ENCODE measurements at regions not wholly inside any gene's neighbourhood (a gene's known extent, or its start where the extent isn't known, plus 50 kb on each side); places are given as distances from the start of the nearest gene placed in this dataset.
A peak's percentile ranks its signal among the peaks of the same experiment; 100 is the strongest.

DNA sequence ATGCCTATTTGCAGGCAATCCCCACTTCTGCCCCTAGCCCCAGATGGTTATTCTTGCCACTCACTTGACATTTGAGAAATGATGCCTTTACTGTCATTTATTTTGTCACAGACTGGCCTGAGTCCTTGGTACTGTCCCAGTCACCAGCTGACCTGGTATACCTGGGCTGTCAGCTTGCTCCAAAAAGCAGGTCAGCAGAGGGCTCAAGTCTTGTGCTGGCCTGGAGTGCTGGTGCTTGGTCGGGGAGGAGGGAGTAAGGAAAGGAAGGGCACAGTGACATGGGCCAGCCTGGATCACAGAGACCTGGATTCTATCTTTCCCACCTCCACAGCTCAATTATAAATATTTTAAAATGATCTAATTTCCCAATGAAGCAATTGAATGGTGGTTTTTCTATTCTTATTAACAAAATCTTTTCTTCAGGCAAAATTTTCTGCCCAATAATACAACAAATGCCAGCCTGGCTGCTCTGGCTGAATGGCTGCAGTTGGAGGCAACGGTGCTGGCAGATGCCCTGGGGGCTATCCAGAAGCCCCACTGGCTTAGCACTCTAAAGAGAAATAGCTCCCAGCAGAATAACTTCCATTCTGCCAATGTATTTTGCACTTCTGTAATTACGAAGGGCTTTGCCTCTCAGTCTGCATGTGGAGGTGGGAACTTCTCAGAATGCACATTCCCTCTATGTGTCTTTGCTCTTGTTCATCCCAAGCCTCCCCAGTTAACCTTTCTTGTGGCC, 160.6 kb downstream of the GADD45G start:
- Mint-ChIP-seq H3K9me3 (peaks cover 7% of the 10 kb centered on the region), H3K36me3 (ENCODE audit: low read depth) (no peaks in the 10 kb centered on the region), H3K27ac (no peak overlapping the region)

DNA sequence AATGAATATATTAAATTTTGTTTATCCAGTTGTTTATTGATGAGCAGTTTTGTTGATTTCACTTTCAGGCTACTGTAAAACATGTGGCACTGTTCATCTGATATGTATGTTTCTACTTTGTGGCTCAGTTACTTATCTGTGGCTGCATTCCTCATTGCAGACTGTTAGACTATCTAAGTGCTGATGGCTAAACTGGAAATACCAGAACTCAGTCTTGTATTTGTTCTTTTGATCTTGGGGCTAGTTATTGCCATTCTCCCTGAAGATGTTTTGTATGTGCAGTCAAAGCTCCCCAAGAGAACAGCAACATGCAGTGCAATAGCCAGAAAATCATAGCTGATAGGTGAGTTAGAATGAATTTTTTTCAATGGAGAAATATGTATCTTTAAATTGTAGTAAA, 162.2 kb downstream of the GADD45G start:
- no peak overlapping the region for H3K27ac Mint-ChIP-seq
- H3K27me3 Mint-ChIP-seq: no peaks in the 10 kb centered on the region
- no peaks in the 10 kb centered on the region for H3K36me3 Mint-ChIP-seq (ENCODE audit: low read depth)
- no peaks in the 10 kb centered on the region for H3K4me1 Mint-ChIP-seq (ENCODE audit: low read depth)
- peaks cover 7% of the 10 kb centered on the region for H3K9me3 Mint-ChIP-seq
- H3K4me3 Mint-ChIP-seq: no peak overlapping the region

More for the DNA sequence above, 160.6 kb downstream of the GADD45G start:
- no peak overlapping the region for H3K4me3 Mint-ChIP-seq
- H3K27me3 Mint-ChIP-seq: no peaks in the 10 kb centered on the region
- H3K4me1 Mint-ChIP-seq (ENCODE audit: low read depth): no peaks in the 10 kb centered on the region

DNA sequence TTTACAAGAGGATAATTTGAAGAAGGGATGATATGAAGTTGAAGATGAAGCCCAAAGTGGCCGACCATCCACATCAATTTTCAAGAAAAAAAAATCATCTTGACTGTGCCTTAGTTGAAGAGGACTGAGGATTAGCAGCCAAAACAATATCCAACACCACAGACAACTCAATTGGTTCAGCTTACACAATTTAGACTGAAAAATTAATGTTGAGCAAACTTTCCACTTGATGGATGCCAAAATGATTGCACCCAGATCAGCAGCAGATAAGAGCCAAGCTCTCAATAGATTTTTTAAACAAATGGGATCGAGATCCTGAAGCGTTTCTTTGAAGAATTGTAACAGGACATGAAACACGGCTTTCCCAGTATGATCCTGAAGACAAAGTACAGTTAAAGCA, 163.2 kb downstream of the GADD45G start:
- Mint-ChIP-seq H3K36me3 (ENCODE audit: low read depth) (no peaks in the 10 kb centered on the region), H3K27ac (no peak overlapping the region), H3K9me3 (peaks cover 7% of the 10 kb centered on the region), H3K4me1 (ENCODE audit: low read depth) (no peaks in the 10 kb centered on the region), H3K4me3 (no peak overlapping the region), H3K27me3 (no peaks in the 10 kb centered on the region)

- Mint-ChIP-seq H3K4me3 (no peak overlapping the region), H3K9me3 (peaks cover 7% of the 10 kb centered on the region), H3K27me3 (no peaks in the 10 kb centered on the region), H3K27ac (no peak overlapping the region), H3K4me1 (ENCODE audit: low read depth) (no peaks in the 10 kb centered on the region), H3K36me3 (ENCODE audit: low read depth) (no peaks in the 10 kb centered on the region)
These were observed 163.8 kb downstream of the GADD45G start for GRCh38 chr9:89768650-89769071.

GRCh38 chr9:89770531-89771174, 165.8 kb downstream of the GADD45G start:
- Mint-ChIP-seq H3K4me1 (ENCODE audit: low read depth) (no peaks in the 10 kb centered on the region), H3K27ac (no peak overlapping the region), H3K36me3 (ENCODE audit: low read depth) (no peaks in the 10 kb centered on the region), H3K27me3 (no peaks in the 10 kb centered on the region), H3K9me3 (peaks cover 7% of the 10 kb centered on the region), H3K4me3 (no peak overlapping the region)

DNA sequence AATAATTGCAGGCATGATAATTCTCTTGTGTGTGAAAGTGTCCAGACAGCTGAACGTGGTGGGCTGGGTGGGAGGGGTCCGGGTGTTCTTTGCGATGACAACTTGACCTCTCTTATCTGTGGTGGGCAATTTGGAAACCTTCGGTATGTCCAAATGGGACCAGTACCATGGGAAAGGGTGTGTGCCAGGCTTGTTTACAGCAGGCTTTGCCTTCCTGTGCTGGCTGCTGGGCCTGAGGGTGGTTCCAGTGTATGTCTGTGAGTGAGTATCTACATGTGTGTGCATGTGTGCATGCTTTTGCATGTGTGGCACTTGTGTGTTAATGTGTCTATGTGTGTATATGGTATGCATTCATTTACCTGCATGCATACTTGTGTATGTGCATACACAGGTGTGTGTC, 166.4 kb downstream of the GADD45G start:
- Mint-ChIP-seq H3K27me3 (no peaks in the 10 kb centered on the region), H3K27ac (peak overlapping the region; percentile 45), H3K4me1 (ENCODE audit: low read depth) (no peaks in the 10 kb centered on the region), H3K4me3 (no peak overlapping the region), H3K9me3 (peaks cover 7% of the 10 kb centered on the region), H3K36me3 (ENCODE audit: low read depth) (no peaks in the 10 kb centered on the region)

DNA sequence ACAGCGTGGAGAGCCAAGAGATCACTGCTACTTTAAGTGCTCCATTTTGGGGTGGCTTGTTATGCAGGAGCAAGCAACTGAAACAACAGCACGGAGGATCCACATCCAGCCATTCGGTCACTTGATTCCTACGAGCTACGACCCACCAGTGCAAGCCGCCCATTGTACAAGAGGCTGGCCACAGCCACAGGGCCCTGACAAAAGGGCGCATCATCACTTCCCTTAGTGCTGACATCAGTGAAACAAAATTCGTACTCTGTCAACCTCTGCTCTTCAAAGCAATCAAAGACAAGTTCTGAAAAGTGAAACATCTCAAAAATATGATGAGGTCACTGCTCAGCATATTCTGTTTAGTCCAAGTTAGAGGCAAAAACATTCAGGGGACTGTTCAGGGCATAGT, 168.4 kb downstream of the GADD45G start:
- H3K36me3 Mint-ChIP-seq (ENCODE audit: low read depth): no peaks in the 10 kb centered on the region
- no peaks in the 10 kb centered on the region for H3K4me1 Mint-ChIP-seq (ENCODE audit: low read depth)
- H3K9me3 Mint-ChIP-seq: no peaks in the 10 kb centered on the region
- H3K4me3 Mint-ChIP-seq: no peak overlapping the region
- H3K27me3 Mint-ChIP-seq: no peaks in the 10 kb centered on the region
- no peak overlapping the region for H3K27ac Mint-ChIP-seq

DNA sequence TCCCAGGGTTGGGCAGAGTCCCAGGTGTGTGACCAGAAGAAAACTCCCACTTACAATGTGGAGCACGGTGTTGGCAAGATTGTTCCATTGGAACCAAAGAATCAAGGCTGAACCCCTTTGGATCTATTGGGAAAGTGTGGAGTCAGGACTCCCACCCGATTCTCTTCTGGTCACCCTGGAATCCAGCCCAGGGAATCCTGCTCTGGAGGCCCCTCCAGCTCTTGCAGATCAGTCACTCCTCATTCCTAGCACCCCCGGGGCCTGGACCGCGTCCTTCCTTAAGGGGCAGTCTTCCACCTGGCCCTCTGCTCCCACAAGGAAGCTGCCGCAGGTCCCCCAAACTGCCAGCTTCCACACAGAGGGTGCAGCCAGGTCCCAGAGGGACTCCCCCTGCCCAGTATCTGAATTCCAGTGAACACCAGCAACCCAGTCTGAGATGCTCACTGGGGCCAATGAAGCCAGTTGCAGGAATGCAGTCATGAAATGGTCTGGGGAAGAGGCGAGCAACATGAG, 170.1 kb downstream of the GADD45G start:
- no peaks in the 10 kb centered on the region for H3K4me1 Mint-ChIP-seq (ENCODE audit: low read depth)
- H3K9me3 Mint-ChIP-seq: no peaks in the 10 kb centered on the region

GRCh38 chr9:89775641-89776040, 170.8 kb downstream of the GADD45G start:
- H3K27me3 Mint-ChIP-seq: no peaks in the 10 kb centered on the region
- no peaks in the 10 kb centered on the region for H3K4me1 Mint-ChIP-seq (ENCODE audit: low read depth)
- no peak overlapping the region for H3K27ac Mint-ChIP-seq
- no peaks in the 10 kb centered on the region for H3K9me3 Mint-ChIP-seq
- no peak overlapping the region for H3K4me3 Mint-ChIP-seq
- H3K36me3 Mint-ChIP-seq (ENCODE audit: low read depth): no peaks in the 10 kb centered on the region

More for the DNA sequence above, 170.1 kb downstream of the GADD45G start:
- no peak overlapping the region for H3K4me3 Mint-ChIP-seq
- no peaks in the 10 kb centered on the region for H3K36me3 Mint-ChIP-seq (ENCODE audit: low read depth)
- no peaks in the 10 kb centered on the region for H3K27me3 Mint-ChIP-seq
- H3K27ac Mint-ChIP-seq: no peak overlapping the region

- H3K27me3 Mint-ChIP-seq: no peaks in the 10 kb centered on the region
- no peak overlapping the region for H3K27ac Mint-ChIP-seq
- H3K9me3 Mint-ChIP-seq: no peaks in the 10 kb centered on the region
- H3K4me3 Mint-ChIP-seq: no peak overlapping the region
- H3K4me1 Mint-ChIP-seq (ENCODE audit: low read depth): peaks cover 11% of the 10 kb centered on the region
- no peaks in the 10 kb centered on the region for H3K36me3 Mint-ChIP-seq (ENCODE audit: low read depth)
These were observed 172.1 kb downstream of the GADD45G start for GRCh38 chr9:89776795-89777525.

GRCh38 chr9:89777544-89777943, 172.7 kb downstream of the GADD45G start:
- Mint-ChIP-seq H3K36me3 (ENCODE audit: low read depth) (no peaks in the 10 kb centered on the region), H3K27me3 (no peaks in the 10 kb centered on the region), H3K4me3 (no peak overlapping the region), H3K4me1 (ENCODE audit: low read depth) (peaks cover 16% of the 10 kb centered on the region), H3K9me3 (no peaks in the 10 kb centered on the region), H3K27ac (no peak overlapping the region)

- no peaks in the 10 kb centered on the region for H3K36me3 Mint-ChIP-seq (ENCODE audit: low read depth)
- no peaks in the 10 kb centered on the region for H3K9me3 Mint-ChIP-seq
- no peak overlapping the region for H3K4me3 Mint-ChIP-seq
- peaks cover 16% of the 10 kb centered on the region for H3K4me1 Mint-ChIP-seq (ENCODE audit: low read depth)
- no peak overlapping the region for H3K27ac Mint-ChIP-seq
- no peaks in the 10 kb centered on the region for H3K27me3 Mint-ChIP-seq
These were observed 173.6 kb downstream of the GADD45G start for GRCh38 chr9:89778100-89779090.

DNA sequence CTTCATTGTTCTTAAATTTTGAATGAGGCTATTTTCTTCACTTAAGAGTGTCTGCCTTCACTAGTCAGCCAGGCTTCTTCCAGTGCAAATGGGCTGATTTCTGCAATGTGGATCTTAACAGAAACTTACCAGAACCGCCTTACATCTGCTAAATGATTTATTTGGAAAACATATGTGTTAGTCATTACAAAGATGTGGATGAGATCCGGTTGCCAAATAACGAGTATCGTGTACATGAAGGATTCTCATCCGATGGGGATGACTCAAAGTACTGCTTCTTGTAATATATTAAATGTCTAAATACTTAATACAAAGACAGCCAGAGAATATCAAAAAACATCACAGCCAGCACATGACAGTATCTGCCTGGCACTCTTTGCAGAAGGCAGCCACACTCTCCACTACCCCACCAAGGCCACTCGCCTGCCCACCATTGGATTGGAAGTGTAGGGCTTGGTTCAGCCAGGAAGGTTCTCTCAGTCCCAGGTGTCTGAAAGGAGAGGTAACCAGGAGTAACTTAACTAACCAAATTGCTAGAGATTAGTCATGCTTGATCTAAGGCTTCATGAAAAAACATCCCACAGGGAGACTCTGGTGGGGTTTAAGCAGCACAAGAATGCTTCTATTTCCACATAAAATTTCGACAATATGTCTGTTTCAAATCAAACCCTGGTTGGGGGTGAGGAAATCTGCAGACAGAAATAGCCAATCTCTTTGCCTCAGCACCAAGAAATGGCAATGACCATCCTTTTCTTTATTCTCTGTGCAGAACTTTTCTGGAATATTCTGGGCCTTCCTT, 174.8 kb downstream of the GADD45G start:
- peaks cover 16% of the 10 kb centered on the region for H3K4me1 Mint-ChIP-seq (ENCODE audit: low read depth)
- H3K27ac Mint-ChIP-seq: no peak overlapping the region
- H3K36me3 Mint-ChIP-seq (ENCODE audit: low read depth): no peaks in the 10 kb centered on the region
- no peaks in the 10 kb centered on the region for H3K27me3 Mint-ChIP-seq
- no peak overlapping the region for H3K4me3 Mint-ChIP-seq
- no peaks in the 10 kb centered on the region for H3K9me3 Mint-ChIP-seq

DNA sequence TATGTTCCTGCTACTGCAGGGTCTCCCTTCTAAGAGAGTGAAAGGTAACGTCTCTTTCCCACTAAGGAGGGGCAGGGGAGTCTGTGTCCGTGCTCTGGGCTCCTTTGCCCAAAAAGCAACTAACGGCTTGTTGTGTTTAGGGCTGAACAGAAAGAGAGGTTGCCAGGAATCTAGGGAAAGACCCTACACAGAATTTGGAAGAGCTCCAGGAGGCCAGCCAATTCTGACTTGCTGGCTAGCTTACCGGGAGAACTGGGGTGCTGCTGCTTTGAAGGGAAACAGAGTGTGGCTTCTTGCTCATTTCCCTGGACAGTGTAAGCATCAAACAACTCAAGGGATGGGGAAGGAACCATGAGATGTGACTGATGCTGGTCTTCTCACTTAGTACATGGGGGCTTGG, 176.1 kb downstream of the GADD45G start:
- no peaks in the 10 kb centered on the region for H3K9me3 Mint-ChIP-seq

More for the DNA sequence above, 176.1 kb downstream of the GADD45G start:
- H3K27me3 Mint-ChIP-seq: no peaks in the 10 kb centered on the region
- H3K4me1 Mint-ChIP-seq (ENCODE audit: low read depth): peaks cover 16% of the 10 kb centered on the region
- peak overlapping the region; percentile 23 for H3K27ac Mint-ChIP-seq
- no peaks in the 10 kb centered on the region for H3K36me3 Mint-ChIP-seq (ENCODE audit: low read depth)
- H3K4me3 Mint-ChIP-seq: no peak overlapping the region

All from stimulated activated naive CD8-positive, alpha-beta T cell treated with anti-CD3 and anti-CD28 coated beads, Interleukin-15, Interleukin-2, amounts not matched to agents 100 ng/mL and 50 ng/mL, for 24 hours (primary cell).